Epithelial cell of proximal tubule (primary cell): ENCODE measurements at regions not wholly inside any gene's neighbourhood (a gene's known extent, or its start where the extent isn't known, plus 50 kb on each side); places are given as distances from the start of the nearest gene placed in this dataset.
A peak's percentile ranks its signal among the peaks of the same experiment; 100 is the strongest.
"Not testable (repeated sequence)": the region's sequence is repeated elsewhere in the genome, so short reads cannot be mapped to it uniquely, and the experiment has no call there.

ENCODE experiments used
- DNase-seq: peaks from one replicate; pipeline ENCODE4 v3.0.0-alpha.2; 2011; ENCODE audit warnings: low read depth
- H3K4me3 ChIP-seq: 2 replicates; pipeline ENCODE4 v1.5.1; 2011; ENCODE audit warnings: low read depth, mild to moderate bottlenecking, low read length
- CTCF ChIP-seq: conservative IDR thresholded peaks from 2 replicates; pipeline ENCODE4 v1.5.1; 2012; ENCODE audit warnings: low read depth, mild to moderate bottlenecking, low read length

GRCh38 chr2:228771774-228772173, 499.3 kb downstream of the PID1 start:
- no peak for TF ChIP-seq CTCF
- DNase-seq, result no peak
- no peak overlapping the region for H3K4me3 ChIP-seq

- H3K4me3 ChIP-seq, result no peak overlapping the region
- no peak for TF ChIP-seq CTCF
- no peak for DNase-seq
These were observed 499.8 kb downstream of the PID1 start for GRCh38 chr2:228771315-228771714.

DNA sequence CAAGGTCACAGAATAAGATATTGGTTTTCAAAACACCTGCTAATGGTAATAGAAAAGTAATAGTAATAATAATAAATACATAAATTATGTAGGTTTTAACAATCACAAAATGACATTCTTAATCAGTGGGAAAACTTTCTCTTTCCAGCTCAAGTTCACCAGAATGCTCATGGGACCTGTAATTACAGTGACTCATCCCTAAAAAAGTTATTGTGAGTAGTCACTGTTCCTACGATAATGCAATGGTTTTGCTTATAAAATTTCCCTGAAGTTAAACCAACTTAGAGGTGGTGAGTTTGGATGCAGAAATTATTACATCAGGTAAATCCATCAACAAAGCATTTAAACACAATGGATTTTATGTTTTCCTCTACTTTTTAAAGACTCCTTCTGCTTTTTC, 502.3 kb downstream of the PID1 start:
- peak; percentile 36 for DNase-seq
- no peak for TF ChIP-seq CTCF
- H3K4me3 ChIP-seq, result no peak overlapping the region

GRCh38 chr2:228768141-228768540, 502.9 kb downstream of the PID1 start:
- not testable (repeated sequence) for DNase-seq

GRCh38 chr2:228767196-228767595, 503.9 kb downstream of the PID1 start:
- H3K4me3 ChIP-seq, result no peak overlapping the region
- no peak for DNase-seq
- no peak for TF ChIP-seq CTCF

More at GRCh38 chr2:228768141-228768540, 502.9 kb downstream of the PID1 start:
- H3K4me3 ChIP-seq, result not testable (repeated sequence)

GRCh38 chr2:228763379-228763981, 507.6 kb downstream of the PID1 start:
- no peak for DNase-seq
- no peak overlapping the region for H3K4me3 ChIP-seq
- no peak for TF ChIP-seq CTCF

DNA sequence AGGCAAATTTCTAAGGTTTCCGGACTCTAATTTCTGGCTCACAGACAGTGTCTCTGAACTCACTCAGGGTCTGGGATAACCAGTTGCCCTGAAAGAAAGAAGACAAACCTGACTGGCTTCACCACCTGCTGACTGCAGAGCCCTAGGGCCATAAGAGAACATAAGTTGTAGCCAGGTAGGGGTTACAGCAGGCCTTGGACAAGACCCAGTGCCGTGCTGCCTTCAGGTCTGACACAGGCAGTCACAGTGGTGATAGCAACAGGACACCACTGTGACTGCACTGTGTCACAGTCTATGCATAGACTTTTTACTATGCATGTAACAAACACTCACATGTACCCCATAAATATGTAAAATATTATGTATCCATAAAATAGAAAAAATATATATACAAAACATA, 508.5 kb downstream of the PID1 start:
- no peak for TF ChIP-seq CTCF
- DNase-seq, result no peak
- no peak overlapping the region for H3K4me3 ChIP-seq

GRCh38 chr2:228755661-228756060, 515.4 kb downstream of the PID1 start:
- not testable (repeated sequence) for H3K4me3 ChIP-seq, DNase-seq
